ENCODE measurements at regions not wholly inside any gene's neighbourhood (a gene's known extent, or its start where the extent isn't known, plus 50 kb on each side); places are given as distances from the start of the nearest gene placed in this dataset.

DNA sequence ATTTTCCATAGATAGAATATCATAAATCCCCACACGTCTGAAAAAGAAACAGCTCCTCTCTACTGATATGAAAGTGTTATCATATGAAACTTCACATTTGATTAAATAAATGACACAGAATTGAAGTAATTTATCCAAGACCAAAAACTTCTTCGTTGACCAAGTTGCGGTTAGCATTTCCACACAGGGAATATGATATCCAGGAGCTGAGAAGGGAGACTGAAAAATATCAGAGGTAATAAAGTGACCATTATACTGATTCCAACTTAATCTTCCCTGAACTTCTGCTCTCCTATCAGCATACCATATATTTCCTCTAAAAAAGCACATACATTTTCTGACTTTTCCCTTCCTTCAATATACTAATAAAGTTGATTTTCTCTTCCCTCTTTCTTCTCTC is 356.2 kb upstream of the CHST9 start:
- TF ChIP-seq POLR2A (IDR thresholded peaks at IDR 0.05) (no peak), EP300 (IDR thresholded peaks at IDR 0.05) (no peak)
- TF ChIP-seq, protein P1, sequence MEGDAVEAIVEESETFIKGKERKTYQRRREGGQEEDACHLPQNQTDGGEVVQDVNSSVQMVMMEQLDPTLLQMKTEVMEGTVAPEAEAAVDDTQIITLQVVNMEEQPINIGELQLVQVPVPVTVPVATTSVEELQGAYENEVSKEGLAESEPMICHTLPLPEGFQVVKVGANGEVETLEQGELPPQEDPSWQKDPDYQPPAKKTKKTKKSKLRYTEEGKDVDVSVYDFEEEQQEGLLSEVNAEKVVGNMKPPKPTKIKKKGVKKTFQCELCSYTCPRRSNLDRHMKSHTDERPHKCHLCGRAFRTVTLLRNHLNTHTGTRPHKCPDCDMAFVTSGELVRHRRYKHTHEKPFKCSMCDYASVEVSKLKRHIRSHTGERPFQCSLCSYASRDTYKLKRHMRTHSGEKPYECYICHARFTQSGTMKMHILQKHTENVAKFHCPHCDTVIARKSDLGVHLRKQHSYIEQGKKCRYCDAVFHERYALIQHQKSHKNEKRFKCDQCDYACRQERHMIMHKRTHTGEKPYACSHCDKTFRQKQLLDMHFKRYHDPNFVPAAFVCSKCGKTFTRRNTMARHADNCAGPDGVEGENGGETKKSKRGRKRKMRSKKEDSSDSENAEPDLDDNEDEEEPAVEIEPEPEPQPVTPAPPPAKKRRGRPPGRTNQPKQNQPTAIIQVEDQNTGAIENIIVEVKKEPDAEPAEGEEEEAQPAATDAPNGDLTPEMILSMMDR (IDR thresholded peaks at IDR 0.05): no peak
